ENCODE measurements at regions not wholly inside any gene's neighbourhood (a gene's known extent, or its start where the extent isn't known, plus 50 kb on each side); places are given as distances from the start of the nearest gene placed in this dataset.

GRCh38 chr12:125376422-125376821 lies 311.2 kb downstream of the AACS start:
- no peak for DNase-seq

- DNase-seq: no peak
These were observed 311.9 kb downstream of the AACS start for GRCh38 chr12:125377093-125377492.

GRCh38 chr12:125381373-125381772 lies 316.1 kb downstream of the AACS start:
- DNase-seq: no peak

- DNase-seq: no peak
These were observed 317.7 kb downstream of the AACS start for GRCh38 chr12:125382926-125383325.

GRCh38 chr12:125386652-125387051 lies 321.4 kb downstream of the AACS start:
- no peak for DNase-seq

- DNase-seq: no peak
These were observed 322.0 kb downstream of the AACS start for GRCh38 chr12:125387206-125387605.

GRCh38 chr12:125389061-125389697 lies 323.9 kb downstream of the AACS start:
- no peak for DNase-seq

GRCh38 chr12:125393569-125393968 lies 328.3 kb downstream of the AACS start:
- no peak for DNase-seq

- DNase-seq: no peak
These were observed 330.5 kb downstream of the AACS start for GRCh38 chr12:125395583-125396215.

GRCh38 chr12:125399489-125399888 lies 334.3 kb downstream of the AACS start:
- no peak for DNase-seq

- DNase-seq: no peak
These were observed 337.9 kb downstream of the AACS start for GRCh38 chr12:125402874-125403789.

- no peak for DNase-seq
These were observed 338.6 kb downstream of the AACS start for GRCh38 chr12:125403843-125404242.

- no peak for DNase-seq
These were observed 340.9 kb downstream of the AACS start for GRCh38 chr12:125406131-125406530.

- DNase-seq: no peak
These were observed 343.5 kb downstream of the AACS start for GRCh38 chr12:125408718-125409117.

- DNase-seq: no peak
These were observed 347.3 kb downstream of the AACS start for GRCh38 chr12:125412506-125412905.

- DNase-seq: no peak
These were observed 352.2 kb downstream of the AACS start for GRCh38 chr12:125417446-125417845.

- no peak for DNase-seq
These were observed 353.8 kb downstream of the AACS start for GRCh38 chr12:125418902-125419564.

- no peak for DNase-seq
These were observed 359.7 kb downstream of the AACS start for GRCh38 chr12:125424909-125425308.

GRCh38 chr12:125431516-125431915 lies 366.3 kb downstream of the AACS start:
- DNase-seq: no peak

GRCh38 chr12:125434131-125434530 lies 368.9 kb downstream of the AACS start:
- no peak for DNase-seq

GRCh38 chr12:125434936-125435443 lies 369.8 kb downstream of the AACS start:
- DNase-seq: no peak

- no peak for DNase-seq
These were observed 370.6 kb downstream of the AACS start for GRCh38 chr12:125435871-125436270.

GRCh38 chr12:125436686-125437085 lies 371.5 kb downstream of the AACS start:
- DNase-seq: no peak

All from activated CD4-positive, alpha-beta T cell treated with anti-CD3 and anti-CD28 coated beads, Interleukin-2, amount 50 U/mL, for 4 hours (primary cell).